ENCODE measurements at regions not wholly inside any gene's neighbourhood (a gene's known extent, or its start where the extent isn't known, plus 50 kb on each side); places are given as distances from the start of the nearest gene placed in this dataset.

DNA sequence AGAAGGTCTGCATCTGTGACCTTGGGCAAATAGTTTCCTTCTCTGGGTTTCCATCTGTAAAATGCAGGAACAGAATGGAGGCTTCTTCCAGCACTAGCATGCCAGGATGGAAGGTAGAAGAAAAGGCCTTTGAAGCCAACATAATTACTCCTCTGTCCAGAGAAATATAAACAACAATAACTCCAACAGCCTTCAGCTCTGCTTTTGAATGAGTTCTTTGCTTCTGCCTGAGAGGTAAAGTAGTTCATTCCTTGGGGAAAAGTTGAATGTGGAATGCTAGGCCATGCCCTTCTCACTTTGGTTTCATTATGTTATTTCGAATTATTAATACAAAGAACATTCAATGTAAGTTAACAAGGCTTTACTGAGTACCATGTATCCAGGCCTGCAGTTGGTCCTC is 61.2 kb upstream of the BLID start:
- no peak for ATAC-seq
- TF ChIP-seq ZNF8 (CRISPR knock-in tag; IDR thresholded peaks at IDR 0.05): no peak
- TF ChIP-seq OSR1 (CRISPR knock-in tag; IDR thresholded peaks at IDR 0.05): no peak
- no peak for TF ChIP-seq ESRRG (CRISPR knock-in tag; IDR thresholded peaks at IDR 0.05)
- no peak for TF ChIP-seq SNAI2 (CRISPR knock-in tag; IDR thresholded peaks at IDR 0.05)
- no peak for TF ChIP-seq GLIS3 (CRISPR knock-in tag; IDR thresholded peaks at IDR 0.05)

DNA sequence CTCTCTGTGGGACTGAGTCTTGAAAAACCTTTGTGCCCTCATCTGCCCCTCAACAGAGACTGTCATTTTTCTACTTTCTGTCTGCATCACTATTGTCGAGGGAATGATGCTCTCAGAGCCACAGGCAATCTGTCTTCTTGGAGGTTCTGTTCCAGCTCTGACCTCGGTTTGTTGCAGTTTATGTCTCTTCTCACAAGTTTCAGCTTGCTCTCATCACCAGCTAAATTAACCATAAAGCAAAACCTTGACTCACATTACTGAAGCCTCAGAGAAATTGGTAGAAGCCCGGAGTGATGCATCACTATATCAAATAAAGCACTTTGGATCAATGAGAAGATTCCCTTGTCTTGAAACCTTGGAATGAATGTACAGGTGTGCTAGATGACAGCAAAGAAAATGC is 60.6 kb upstream of the BLID start:
- TF ChIP-seq, protein P1, sequence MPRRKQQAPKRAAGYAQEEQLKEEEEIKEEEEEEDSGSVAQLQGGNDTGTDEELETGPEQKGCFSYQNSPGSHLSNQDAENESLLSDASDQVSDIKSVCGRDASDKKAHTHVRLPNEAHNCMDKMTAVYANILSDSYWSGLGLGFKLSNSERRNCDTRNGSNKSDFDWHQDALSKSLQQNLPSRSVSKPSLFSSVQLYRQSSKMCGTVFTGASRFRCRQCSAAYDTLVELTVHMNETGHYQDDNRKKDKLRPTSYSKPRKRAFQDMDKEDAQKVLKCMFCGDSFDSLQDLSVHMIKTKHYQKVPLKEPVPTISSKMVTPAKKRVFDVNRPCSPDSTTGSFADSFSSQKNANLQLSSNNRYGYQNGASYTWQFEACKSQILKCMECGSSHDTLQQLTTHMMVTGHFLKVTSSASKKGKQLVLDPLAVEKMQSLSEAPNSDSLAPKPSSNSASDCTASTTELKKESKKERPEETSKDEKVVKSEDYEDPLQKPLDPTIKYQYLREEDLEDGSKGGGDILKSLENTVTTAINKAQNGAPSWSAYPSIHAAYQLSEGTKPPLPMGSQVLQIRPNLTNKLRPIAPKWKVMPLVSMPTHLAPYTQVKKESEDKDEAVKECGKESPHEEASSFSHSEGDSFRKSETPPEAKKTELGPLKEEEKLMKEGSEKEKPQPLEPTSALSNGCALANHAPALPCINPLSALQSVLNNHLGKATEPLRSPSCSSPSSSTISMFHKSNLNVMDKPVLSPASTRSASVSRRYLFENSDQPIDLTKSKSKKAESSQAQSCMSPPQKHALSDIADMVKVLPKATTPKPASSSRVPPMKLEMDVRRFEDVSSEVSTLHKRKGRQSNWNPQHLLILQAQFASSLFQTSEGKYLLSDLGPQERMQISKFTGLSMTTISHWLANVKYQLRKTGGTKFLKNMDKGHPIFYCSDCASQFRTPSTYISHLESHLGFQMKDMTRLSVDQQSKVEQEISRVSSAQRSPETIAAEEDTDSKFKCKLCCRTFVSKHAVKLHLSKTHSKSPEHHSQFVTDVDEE (CRISPR knock-in tag; IDR thresholded peaks at IDR 0.05): no peak
- TF ChIP-seq ZC3H10 (CRISPR knock-in tag; IDR thresholded peaks at IDR 0.05): no peak
- TF ChIP-seq, protein P2, sequence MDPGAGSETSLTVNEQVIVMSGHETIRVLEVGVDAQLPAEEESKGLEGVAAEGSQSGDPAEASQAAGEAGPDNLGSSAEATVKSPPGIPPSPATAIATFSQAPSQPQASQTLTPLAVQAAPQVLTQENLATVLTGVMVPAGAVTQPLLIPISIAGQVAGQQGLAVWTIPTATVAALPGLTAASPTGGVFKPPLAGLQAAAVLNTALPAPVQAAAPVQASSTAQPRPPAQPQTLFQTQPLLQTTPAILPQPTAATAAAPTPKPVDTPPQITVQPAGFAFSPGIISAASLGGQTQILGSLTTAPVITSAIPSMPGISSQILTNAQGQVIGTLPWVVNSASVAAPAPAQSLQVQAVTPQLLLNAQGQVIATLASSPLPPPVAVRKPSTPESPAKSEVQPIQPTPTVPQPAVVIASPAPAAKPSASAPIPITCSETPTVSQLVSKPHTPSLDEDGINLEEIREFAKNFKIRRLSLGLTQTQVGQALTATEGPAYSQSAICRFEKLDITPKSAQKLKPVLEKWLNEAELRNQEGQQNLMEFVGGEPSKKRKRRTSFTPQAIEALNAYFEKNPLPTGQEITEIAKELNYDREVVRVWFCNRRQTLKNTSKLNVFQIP (CRISPR knock-in tag; IDR thresholded peaks at IDR 0.05; ENCODE audit: borderline replicate concordance, low read depth): no peak
- TF ChIP-seq, protein P3, sequence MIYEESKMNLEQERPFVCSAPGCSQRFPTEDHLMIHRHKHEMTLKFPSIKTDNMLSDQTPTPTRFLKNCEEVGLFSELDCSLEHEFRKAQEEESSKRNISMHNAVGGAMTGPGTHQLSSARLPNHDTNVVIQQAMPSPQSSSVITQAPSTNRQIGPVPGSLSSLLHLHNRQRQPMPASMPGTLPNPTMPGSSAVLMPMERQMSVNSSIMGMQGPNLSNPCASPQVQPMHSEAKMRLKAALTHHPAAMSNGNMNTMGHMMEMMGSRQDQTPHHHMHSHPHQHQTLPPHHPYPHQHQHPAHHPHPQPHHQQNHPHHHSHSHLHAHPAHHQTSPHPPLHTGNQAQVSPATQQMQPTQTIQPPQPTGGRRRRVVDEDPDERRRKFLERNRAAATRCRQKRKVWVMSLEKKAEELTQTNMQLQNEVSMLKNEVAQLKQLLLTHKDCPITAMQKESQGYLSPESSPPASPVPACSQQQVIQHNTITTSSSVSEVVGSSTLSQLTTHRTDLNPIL (CRISPR knock-in tag; IDR thresholded peaks at IDR 0.05; ENCODE audit: low read depth): no peak
- no peak for TF ChIP-seq ESRRG (CRISPR knock-in tag; IDR thresholded peaks at IDR 0.05)
- no peak for TF ChIP-seq ZFP3 (CRISPR knock-in tag; IDR thresholded peaks at IDR 0.05)
- no peak for TF ChIP-seq ZNF8 (CRISPR knock-in tag; IDR thresholded peaks at IDR 0.05)
- TF ChIP-seq, protein P4, sequence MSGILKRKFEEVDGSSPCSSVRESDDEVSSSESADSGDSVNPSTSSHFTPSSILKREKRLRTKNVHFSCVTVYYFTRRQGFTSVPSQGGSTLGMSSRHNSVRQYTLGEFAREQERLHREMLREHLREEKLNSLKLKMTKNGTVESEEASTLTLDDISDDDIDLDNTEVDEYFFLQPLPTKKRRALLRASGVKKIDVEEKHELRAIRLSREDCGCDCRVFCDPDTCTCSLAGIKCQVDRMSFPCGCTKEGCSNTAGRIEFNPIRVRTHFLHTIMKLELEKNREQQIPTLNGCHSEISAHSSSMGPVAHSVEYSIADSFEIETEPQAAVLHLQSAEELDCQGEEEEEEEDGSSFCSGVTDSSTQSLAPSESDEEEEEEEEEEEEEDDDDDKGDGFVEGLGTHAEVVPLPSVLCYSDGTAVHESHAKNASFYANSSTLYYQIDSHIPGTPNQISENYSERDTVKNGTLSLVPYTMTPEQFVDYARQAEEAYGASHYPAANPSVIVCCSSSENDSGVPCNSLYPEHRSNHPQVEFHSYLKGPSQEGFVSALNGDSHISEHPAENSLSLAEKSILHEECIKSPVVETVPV (CRISPR knock-in tag; IDR thresholded peaks at IDR 0.05): no peak
- TF ChIP-seq RARB (CRISPR knock-in tag; IDR thresholded peaks at IDR 0.05): no peak
- no peak for TF ChIP-seq PPARA (CRISPR knock-in tag; IDR thresholded peaks at IDR 0.05; ENCODE audit: borderline replicate concordance)
- no peak for TF ChIP-seq TCF4 (CRISPR knock-in tag; IDR thresholded peaks at IDR 0.05; ENCODE audit: borderline replicate concordance)
- TF ChIP-seq ARNTL (CRISPR knock-in tag; IDR thresholded peaks at IDR 0.05; ENCODE audit: borderline replicate concordance, low read depth): no peak
- TF ChIP-seq TOX (CRISPR knock-in tag; IDR thresholded peaks at IDR 0.05; ENCODE audit: borderline replicate concordance): no peak
- TF ChIP-seq SNAI2 (CRISPR knock-in tag; IDR thresholded peaks at IDR 0.05): no peak
- TF ChIP-seq ZNF565 (CRISPR knock-in tag; conservative IDR thresholded peaks at IDR 0.05; ENCODE audit: low read depth): no peak
- no peak for TF ChIP-seq ZFP30 (CRISPR knock-in tag; IDR thresholded peaks at IDR 0.05)
- no peak for ATAC-seq

DNA sequence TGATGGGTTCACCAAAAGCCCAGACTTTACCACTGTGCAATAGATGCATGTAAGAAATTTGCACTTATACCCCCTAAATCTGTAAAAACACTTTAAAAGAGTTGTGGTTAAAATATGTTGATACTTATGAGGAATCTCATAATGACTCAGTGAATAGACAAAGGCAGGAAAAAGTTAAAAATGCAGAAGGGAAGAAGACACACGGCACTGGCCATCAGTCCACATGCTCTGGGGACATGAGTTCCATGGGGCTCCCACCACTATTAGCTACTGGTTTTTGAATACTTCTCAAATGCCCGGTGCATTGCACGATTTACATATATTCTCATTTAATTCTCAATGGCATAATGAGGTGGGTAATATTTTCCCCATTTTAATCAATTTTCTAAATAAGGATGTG is 59.3 kb upstream of the BLID start:
- TF ChIP-seq SNAI2 (CRISPR knock-in tag; IDR thresholded peaks at IDR 0.05): no peak
- ATAC-seq: no peak

DNA sequence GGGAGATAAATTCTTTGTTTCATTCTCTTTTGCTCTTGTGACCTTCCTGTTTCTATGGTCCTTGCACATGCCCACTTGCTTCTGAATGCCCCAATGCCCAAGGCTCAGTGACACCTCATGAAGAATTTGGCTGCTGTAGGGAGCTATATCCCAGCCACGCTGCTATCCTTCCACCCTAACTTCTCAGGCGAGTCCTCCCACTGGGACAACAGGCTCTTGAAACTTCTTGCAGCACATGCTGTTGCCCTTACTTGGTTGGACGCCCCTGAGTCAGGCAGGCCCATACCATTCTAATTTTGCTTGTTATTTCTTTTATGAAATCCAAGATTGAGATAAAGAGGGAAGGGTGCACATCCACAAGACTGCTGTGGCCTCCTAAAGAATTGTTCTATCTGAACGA is 57.6 kb upstream of the BLID start:
- TF ChIP-seq, protein P3 (CRISPR knock-in tag; IDR thresholded peaks at IDR 0.05; ENCODE audit: low read depth): no peak
- TF ChIP-seq ZFP3 (CRISPR knock-in tag; IDR thresholded peaks at IDR 0.05): no peak
- TF ChIP-seq PPARA (CRISPR knock-in tag; IDR thresholded peaks at IDR 0.05; ENCODE audit: borderline replicate concordance): no peak
- TF ChIP-seq ZNF8 (CRISPR knock-in tag; IDR thresholded peaks at IDR 0.05): no peak
- no peak for TF ChIP-seq GLIS3 (CRISPR knock-in tag; IDR thresholded peaks at IDR 0.05)
- ATAC-seq: peak; percentile 20; the same call in 2 of the 3 replicates

DNA sequence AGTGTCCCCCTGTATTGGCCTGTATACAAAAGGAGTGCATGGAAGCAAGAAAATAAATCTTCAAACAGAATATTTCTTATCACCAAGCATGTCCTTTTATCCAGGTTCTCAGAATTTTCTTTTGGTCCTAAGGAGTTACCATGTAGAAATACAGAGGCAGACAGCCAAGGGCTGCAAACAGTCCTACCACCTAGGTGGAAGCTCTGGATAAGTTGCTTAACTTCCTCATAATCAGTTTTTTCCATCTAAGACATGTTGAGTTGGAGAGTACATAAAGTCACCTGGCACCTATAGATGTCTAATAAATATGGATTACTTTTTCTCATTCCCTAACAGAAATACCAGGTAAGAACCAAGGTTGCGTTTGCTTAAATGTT is 57.0 kb upstream of the BLID start:
- ATAC-seq: no peak
- TF ChIP-seq ZNF8 (CRISPR knock-in tag; IDR thresholded peaks at IDR 0.05): no peak
- no peak for TF ChIP-seq ISL1 (CRISPR knock-in tag; IDR thresholded peaks at IDR 0.05)
- no peak for TF ChIP-seq TOX (CRISPR knock-in tag; IDR thresholded peaks at IDR 0.05; ENCODE audit: borderline replicate concordance)
- no peak for TF ChIP-seq ZFP3 (CRISPR knock-in tag; IDR thresholded peaks at IDR 0.05)
- no peak for TF ChIP-seq ZFP30 (CRISPR knock-in tag; IDR thresholded peaks at IDR 0.05)
- no peak for TF ChIP-seq CSDC2 (CRISPR knock-in tag; IDR thresholded peaks at IDR 0.05)
- TF ChIP-seq, protein P2 (CRISPR knock-in tag; IDR thresholded peaks at IDR 0.05; ENCODE audit: borderline replicate concordance, low read depth): no peak
- TF ChIP-seq SNAI2 (CRISPR knock-in tag; IDR thresholded peaks at IDR 0.05): no peak
- no peak for TF ChIP-seq PPARA (CRISPR knock-in tag; IDR thresholded peaks at IDR 0.05; ENCODE audit: borderline replicate concordance)
- TF ChIP-seq, protein P1 (CRISPR knock-in tag; IDR thresholded peaks at IDR 0.05): no peak

All from SK-N-SH treated with all-trans-retinoic acid at 6 μM for 48 hours (cell line).